ENCODE measurements at regions not wholly inside any gene's neighbourhood (a gene's known extent, or its start where the extent isn't known, plus 50 kb on each side); places are given as distances from the start of the nearest gene placed in this dataset.

GRCh38 chr14:62269204-62269603 lies 507.0 kb downstream of the SNAPC1 start:
- DNase-seq (ENCODE audit: low read depth, low spot score), result no peak

- DNase-seq (ENCODE audit: low read depth, low spot score), result no peak
Observed at GRCh38 chr14:62270236-62270635, 508.0 kb downstream of the SNAPC1 start.

GRCh38 chr14:62280366-62280765 lies 518.1 kb downstream of the SNAPC1 start:
- no peak for DNase-seq (ENCODE audit: low read depth, low spot score)

GRCh38 chr14:62283837-62284236 lies 521.6 kb downstream of the SNAPC1 start:
- DNase-seq (ENCODE audit: low read depth, low spot score), result no peak

GRCh38 chr14:62289471-62289870 lies 527.3 kb downstream of the SNAPC1 start:
- DNase-seq (ENCODE audit: low read depth, low spot score), result no peak

- no peak for DNase-seq (ENCODE audit: low read depth, low spot score)
Observed at GRCh38 chr14:62301080-62301479, 538.9 kb downstream of the SNAPC1 start.

GRCh38 chr14:62301911-62302310 lies 539.7 kb downstream of the SNAPC1 start:
- no peak for DNase-seq (ENCODE audit: low read depth, low spot score)

GRCh38 chr14:62303437-62303836 lies 541.2 kb downstream of the SNAPC1 start:
- DNase-seq (ENCODE audit: low read depth, low spot score), result no peak

- no peak for DNase-seq (ENCODE audit: low read depth, low spot score)
Observed at GRCh38 chr14:62304257-62304656, 542.0 kb downstream of the SNAPC1 start.

- DNase-seq (ENCODE audit: low read depth, low spot score), result no peak
Observed at GRCh38 chr14:62307844-62308243, 545.6 kb downstream of the SNAPC1 start.

GRCh38 chr14:62308316-62308715 lies 546.1 kb downstream of the SNAPC1 start:
- no peak for DNase-seq (ENCODE audit: low read depth, low spot score)

GRCh38 chr14:62308891-62309290 lies 546.7 kb downstream of the SNAPC1 start:
- DNase-seq (ENCODE audit: low read depth, low spot score), result no peak

- no peak for DNase-seq (ENCODE audit: low read depth, low spot score)
Observed at GRCh38 chr14:62313212-62313611, 551.0 kb downstream of the SNAPC1 start.

- no peak for DNase-seq (ENCODE audit: low read depth, low spot score)
Observed at GRCh38 chr14:62314221-62314620, 552.0 kb downstream of the SNAPC1 start.

GRCh38 chr14:62314871-62315270 lies 552.7 kb downstream of the SNAPC1 start:
- no peak for DNase-seq (ENCODE audit: low read depth, low spot score)

- no peak for DNase-seq (ENCODE audit: low read depth, low spot score)
Observed at GRCh38 chr14:62315631-62316030, 553.4 kb downstream of the SNAPC1 start.

GRCh38 chr14:62322216-62322615 lies 560.0 kb downstream of the SNAPC1 start:
- DNase-seq (ENCODE audit: low read depth, low spot score), result no peak

GRCh38 chr14:62329427-62329826 lies 567.2 kb downstream of the SNAPC1 start:
- no peak for DNase-seq (ENCODE audit: low read depth, low spot score)

- DNase-seq (ENCODE audit: low read depth, low spot score), result no peak
Observed at GRCh38 chr14:62347562-62348011, 585.4 kb downstream of the SNAPC1 start.

GRCh38 chr14:62357362-62357761 lies 595.1 kb downstream of the SNAPC1 start:
- no peak for DNase-seq (ENCODE audit: low read depth, low spot score)

GRCh38 chr14:62364161-62364560 lies 601.9 kb downstream of the SNAPC1 start:
- no peak for DNase-seq (ENCODE audit: low read depth, low spot score)

GRCh38 chr14:62364800-62365280 lies 602.6 kb downstream of the SNAPC1 start:
- DNase-seq (ENCODE audit: low read depth, low spot score), result no peak

- DNase-seq (ENCODE audit: low read depth, low spot score), result no peak
Observed at GRCh38 chr14:62369919-62370560, 607.8 kb downstream of the SNAPC1 start.

- DNase-seq (ENCODE audit: low read depth, low spot score), result no peak
Observed at GRCh38 chr14:62373944-62374343, 611.7 kb downstream of the SNAPC1 start.

All from activated naive CD8-positive, alpha-beta T cell treated with anti-CD3 and anti-CD28 coated beads, Interleukin-2, amount 50 U/mL, for 16 hours (primary cell).